GM23338 (cell line): ENCODE measurements at regions not wholly inside any gene's neighbourhood (a gene's known extent, or its start where the extent isn't known, plus 50 kb on each side); places are given as distances from the start of the nearest gene placed in this dataset.

Experiments
- ATAC-seq: fragments of 200-7000 bp; cut with Tn5 transposase; 3 replicates; pipeline ENCODE4 v1.9.1; 2020
- DNase-seq: peaks from one replicate; pipeline ENCODE4 v3.0.0-alpha.2; 2015; ENCODE audit warnings: low spot score
- H2AFZ ChIP-seq: fragments of 200-600 bp; sonication (generic); 2 replicates; pipeline ENCODE4 v1.8.0; 2016; ENCODE audit warnings: antibody characterized with exemption, mild to moderate bottlenecking, moderate library complexity
- H3F3A ChIP-seq: fragments of 200-600 bp; sonication (generic); replicated peaks from 2 replicates; pipeline ENCODE4 v1.8.0; 2017; ENCODE audit warnings: antibody characterized with exemption, mixed run types, low read depth
- H3K27ac ChIP-seq: fragments of 200-600 bp; sonication (generic); 2 replicates; pipeline ENCODE4 v1.6.1; 2016; ENCODE audit warnings: low read depth
- H3K27me3 ChIP-seq: fragments of 200-600 bp; sonication (generic); 2 replicates; pipeline ENCODE4 v1.8.0; 2016; ENCODE audit warnings: mild to moderate bottlenecking, mixed run types, moderate library complexity; ENCODE audit not compliant: insufficient read depth
- H3K36me3 ChIP-seq: fragments of 200-600 bp; sonication (generic); 2 replicates; pipeline ENCODE4 v1.8.0; 2016; ENCODE audit warnings: mild to moderate bottlenecking; ENCODE audit not compliant: insufficient read depth
- H3K4me1 ChIP-seq: fragments of 200-600 bp; sonication (generic); 2 replicates; pipeline ENCODE4 v1.8.0; 2016; ENCODE audit warnings: mild to moderate bottlenecking, moderate library complexity; ENCODE audit not compliant: insufficient read depth
- H3K4me2 ChIP-seq: fragments of 200-600 bp; sonication (generic); 2 replicates; pipeline ENCODE4 v1.7.1; 2017; ENCODE audit warnings: mixed run types
- H3K4me3 ChIP-seq: fragments of 200-600 bp; sonication (generic); 2 replicates; pipeline ENCODE4 v1.6.1; 2016; ENCODE audit warnings: mixed run types
- H3K79me2 ChIP-seq: fragments of 200-600 bp; sonication (generic); replicated peaks from 2 replicates; pipeline ENCODE4 v1.8.0; 2017; ENCODE audit warnings: mild to moderate bottlenecking; ENCODE audit not compliant: insufficient read depth
- H3K9me2 ChIP-seq: fragments of 200-600 bp; sonication (generic); 2 replicates; pipeline ENCODE4 v1.8.0; 2017; ENCODE audit not compliant: insufficient read depth
- H4K20me1 ChIP-seq: fragments of 200-600 bp; sonication (generic); replicated peaks from 2 replicates; pipeline ENCODE4 v1.8.0; 2017; ENCODE audit warnings: mild to moderate bottlenecking; ENCODE audit not compliant: insufficient read depth
- H3K27ac Mint-ChIP-seq: 2 replicates; pipeline ENCODE4 v1.8.0; 2020; ENCODE audit warnings: inconsistent platforms, mild to moderate bottlenecking, moderate library complexity, mixed read lengths
- H3K27me3 Mint-ChIP-seq: 3 replicates; pipeline ENCODE4 v1.8.0; 2022; ENCODE audit warnings: low read depth, mild to moderate bottlenecking, moderate library complexity, mixed read lengths, inconsistent platforms; ENCODE audit not compliant: insufficient read depth, poor library complexity
- H3K36me3 Mint-ChIP-seq: 3 replicates; pipeline ENCODE4 v1.8.0; 2021; ENCODE audit warnings: low read depth, mild to moderate bottlenecking, inconsistent platforms, moderate library complexity, mixed read lengths
- H3K4me1 Mint-ChIP-seq: 3 replicates; pipeline ENCODE4 v1.8.0; 2020; ENCODE audit warnings: mild to moderate bottlenecking, inconsistent platforms, mixed read lengths
- H3K4me3 Mint-ChIP-seq: 3 replicates; pipeline ENCODE4 v1.8.0; 2021; ENCODE audit warnings: moderate library complexity, mild to moderate bottlenecking, inconsistent platforms, mixed read lengths
- H3K9me3 Mint-ChIP-seq: 3 replicates; pipeline ENCODE4 v1.8.0; 2020; ENCODE audit warnings: moderate library complexity, mild to moderate bottlenecking, inconsistent platforms, mixed read lengths
- CREB1 ChIP-seq: fragments of 250-450 bp; sonication (Bioruptor Pico); IDR thresholded peaks from 2 replicates; pipeline ENCODE4 v1.5.0; 2020; ENCODE audit warnings: low read depth, mild to moderate bottlenecking, moderate library complexity
- EZH2 ChIP-seq: fragments of 200-600 bp; sonication (generic); IDR thresholded peaks from one replicate; pipeline ENCODE4 v1.8.0; 2017; ENCODE audit warnings: antibody characterized with exemption, mild to moderate bottlenecking, low read depth; ENCODE audit not compliant: unreplicated experiment
- EZH2phosphoT487 ChIP-seq: fragments of 200-600 bp; sonication (generic); IDR thresholded peaks from one replicate; pipeline ENCODE4 v1.8.1; 2018; ENCODE audit warnings: antibody characterized with exemption; ENCODE audit not compliant: unreplicated experiment
- JUNB ChIP-seq: IDR thresholded peaks from one replicate; pipeline ENCODE4 v1.6.1; 2016; ENCODE audit warnings: antibody characterized with exemption; ENCODE audit not compliant: unreplicated experiment
- NANOG ChIP-seq: IDR thresholded peaks from 2 replicates; pipeline ENCODE4 v1.6.1; 2016; ENCODE audit warnings: antibody characterized with exemption, borderline replicate concordance
- POLR2AphosphoS5 ChIP-seq: IDR thresholded peaks from 2 replicates; pipeline ENCODE4 v1.6.1; 2016; ENCODE audit warnings: antibody characterized with exemption, low read depth
- STAT1 ChIP-seq: IDR thresholded peaks from one replicate; pipeline ENCODE4 v1.6.1; 2016; ENCODE audit warnings: antibody characterized with exemption; ENCODE audit not compliant: unreplicated experiment
- ZNF114 ChIP-seq: fragments of 250-450 bp; sonication (Bioruptor Pico); IDR thresholded peaks from 2 replicates; pipeline ENCODE4 v1.5.0; 2020; ENCODE audit warnings: mild to moderate bottlenecking, moderate library complexity
- ZNF331 ChIP-seq: fragments of 250-450 bp; sonication (Bioruptor Pico); IDR thresholded peaks from 2 replicates; pipeline ENCODE4 v1.5.0; 2020; ENCODE audit warnings: low read depth, mild to moderate bottlenecking, moderate library complexity
- TF ChIP-seq, protein P1 (sequence below): IDR thresholded peaks from 2 replicates; pipeline ENCODE4 v1.6.1; 2016; ENCODE audit warnings: antibody characterized with exemption
- TF ChIP-seq, protein P2 (sequence below), 2 experiments: fragments of 200-600 bp in 1 of 2; sonication (generic) in 1 of 2; conservative IDR thresholded peaks; 2 replicates each; pipeline versions ENCODE4 v1.5.1 to v1.6.1; 2016 to 2017; ENCODE audit warnings: antibody characterized with exemption in 2 of 2, low read depth in 2 of 2, mild to moderate bottlenecking in 2 of 2, moderate library complexity in 1 of 2
- TF ChIP-seq, protein P3 (sequence below): IDR thresholded peaks from one replicate; pipeline ENCODE4 v1.6.1; 2018; ENCODE audit warnings: antibody characterized with exemption; ENCODE audit not compliant: unreplicated experiment

GRCh38 chr9:113674436-113674835 lies 201.7 kb upstream of the ZNF618 start:
- Histone ChIP-seq H3K4me3 (no peak overlapping the region), H3K9me2 (no peaks in the 10 kb centered on the region), H3K4me1 (no peaks in the 10 kb centered on the region), H3K36me3 (no peaks in the 10 kb centered on the region), H3K27me3 (no peaks in the 10 kb centered on the region), H3K4me2 (no peak overlapping the region), H4K20me1 (no peaks in the 10 kb centered on the region), H3F3A (no peaks in the 10 kb centered on the region), H3K79me2 (no peaks in the 10 kb centered on the region), H2AFZ (no peak overlapping the region), H3K27ac (no peak overlapping the region)
- H3K27me3 Mint-ChIP-seq = peaks cover 4% of the 10 kb centered on the region
- H3K27ac Mint-ChIP-seq = no peak overlapping the region
- DNase-seq = no peak
- TF ChIP-seq, protein P1, sequence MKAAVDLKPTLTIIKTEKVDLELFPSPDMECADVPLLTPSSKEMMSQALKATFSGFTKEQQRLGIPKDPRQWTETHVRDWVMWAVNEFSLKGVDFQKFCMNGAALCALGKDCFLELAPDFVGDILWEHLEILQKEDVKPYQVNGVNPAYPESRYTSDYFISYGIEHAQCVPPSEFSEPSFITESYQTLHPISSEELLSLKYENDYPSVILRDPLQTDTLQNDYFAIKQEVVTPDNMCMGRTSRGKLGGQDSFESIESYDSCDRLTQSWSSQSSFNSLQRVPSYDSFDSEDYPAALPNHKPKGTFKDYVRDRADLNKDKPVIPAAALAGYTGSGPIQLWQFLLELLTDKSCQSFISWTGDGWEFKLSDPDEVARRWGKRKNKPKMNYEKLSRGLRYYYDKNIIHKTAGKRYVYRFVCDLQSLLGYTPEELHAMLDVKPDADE = no peak
- TF ChIP-seq POLR2AphosphoS5 (no peak), STAT1 (no peak), NANOG (no peak), ZNF114 (no peak)
- H3K36me3 Mint-ChIP-seq = no peaks in the 10 kb centered on the region
- no peak for ATAC-seq
- H3K4me1 Mint-ChIP-seq = no peaks in the 10 kb centered on the region; the same call in 2 of the 3 replicates
- H3K9me3 Mint-ChIP-seq = no peaks in the 10 kb centered on the region
- no peak overlapping the region for H3K4me3 Mint-ChIP-seq

- no peak for DNase-seq
Measured at GRCh38 chr9:113675475-113675941, 200.6 kb upstream of the ZNF618 start.

DNA sequence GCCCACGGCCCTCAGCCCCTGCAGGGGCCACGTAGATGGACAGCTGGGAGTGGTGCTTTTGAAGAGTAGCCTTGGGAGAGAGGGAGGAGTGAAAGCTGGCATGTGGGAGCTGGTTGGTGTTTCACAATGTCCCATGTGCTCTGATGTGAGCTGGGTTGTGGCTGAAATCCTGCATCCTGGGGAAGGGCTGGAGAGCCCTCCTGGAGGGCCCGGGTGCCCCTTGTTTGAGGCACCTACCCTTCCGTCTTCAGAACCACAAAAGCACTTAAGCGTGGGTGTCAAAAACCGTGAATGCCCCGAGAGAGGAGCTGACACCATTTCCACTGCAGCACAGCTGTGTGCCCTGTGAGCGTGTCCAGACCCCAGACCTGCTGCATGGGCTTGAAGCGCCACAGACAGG lies 199.1 kb upstream of the ZNF618 start:
- DNase-seq = no peak

More at GRCh38 chr9:113675475-113675941, 200.6 kb upstream of the ZNF618 start:
- H2AFZ ChIP-seq = no peak overlapping the region
- Mint-ChIP-seq H3K36me3 (no peaks in the 10 kb centered on the region), H3K4me3 (no peak overlapping the region), H3K4me1 (no peaks in the 10 kb centered on the region; the same call in 2 of the 3 replicates), H3K9me3 (no peaks in the 10 kb centered on the region), H3K27ac (no peak overlapping the region), H3K27me3 (peaks cover 4% of the 10 kb centered on the region)
- no peak for ATAC-seq
- no peak overlapping the region for H3K4me2 ChIP-seq
- no peaks in the 10 kb centered on the region for H3K36me3 ChIP-seq
- H3K4me3 ChIP-seq = no peak overlapping the region
- no peaks in the 10 kb centered on the region for H3K79me2 ChIP-seq
- TF ChIP-seq CREB1 (CRISPR knock-in tag) (no peak), POLR2AphosphoS5 (no peak)
- no peaks in the 10 kb centered on the region for H3F3A ChIP-seq
- no peak overlapping the region for H3K27ac ChIP-seq
- no peaks in the 10 kb centered on the region for H3K9me2 ChIP-seq
- H3K4me1 ChIP-seq = no peaks in the 10 kb centered on the region
- no peaks in the 10 kb centered on the region for H3K27me3 ChIP-seq
- no peaks in the 10 kb centered on the region for H4K20me1 ChIP-seq

More for the DNA sequence above, 199.1 kb upstream of the ZNF618 start:
- Mint-ChIP-seq H3K9me3 (no peaks in the 10 kb centered on the region), H3K4me1 (peaks cover 2% of the 10 kb centered on the region; the same call in 1 of the 3 replicates), H3K27ac (peak overlapping the region; percentile 41; the same call in 1 of the 2 replicates), H3K4me3 (no peak overlapping the region), H3K27me3 (peaks cover 4% of the 10 kb centered on the region), H3K36me3 (no peaks in the 10 kb centered on the region)
- H3K27ac ChIP-seq = no peak overlapping the region
- TF ChIP-seq, protein P1 = no peak
- no peak for TF ChIP-seq ZNF331 (CRISPR knock-in tag)
- TF ChIP-seq, protein P2, sequence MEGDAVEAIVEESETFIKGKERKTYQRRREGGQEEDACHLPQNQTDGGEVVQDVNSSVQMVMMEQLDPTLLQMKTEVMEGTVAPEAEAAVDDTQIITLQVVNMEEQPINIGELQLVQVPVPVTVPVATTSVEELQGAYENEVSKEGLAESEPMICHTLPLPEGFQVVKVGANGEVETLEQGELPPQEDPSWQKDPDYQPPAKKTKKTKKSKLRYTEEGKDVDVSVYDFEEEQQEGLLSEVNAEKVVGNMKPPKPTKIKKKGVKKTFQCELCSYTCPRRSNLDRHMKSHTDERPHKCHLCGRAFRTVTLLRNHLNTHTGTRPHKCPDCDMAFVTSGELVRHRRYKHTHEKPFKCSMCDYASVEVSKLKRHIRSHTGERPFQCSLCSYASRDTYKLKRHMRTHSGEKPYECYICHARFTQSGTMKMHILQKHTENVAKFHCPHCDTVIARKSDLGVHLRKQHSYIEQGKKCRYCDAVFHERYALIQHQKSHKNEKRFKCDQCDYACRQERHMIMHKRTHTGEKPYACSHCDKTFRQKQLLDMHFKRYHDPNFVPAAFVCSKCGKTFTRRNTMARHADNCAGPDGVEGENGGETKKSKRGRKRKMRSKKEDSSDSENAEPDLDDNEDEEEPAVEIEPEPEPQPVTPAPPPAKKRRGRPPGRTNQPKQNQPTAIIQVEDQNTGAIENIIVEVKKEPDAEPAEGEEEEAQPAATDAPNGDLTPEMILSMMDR (conservative IDR thresholded peaks at IDR 0.05; ENCODE audit: low read depth in 2 of 2) = no peak
- no peak for TF ChIP-seq EZH2phosphoT487
- no peak for TF ChIP-seq EZH2
- no peak for TF ChIP-seq CREB1 (CRISPR knock-in tag)
- no peak for TF ChIP-seq POLR2AphosphoS5
- TF ChIP-seq JUNB = no peak
- TF ChIP-seq NANOG = no peak
- TF ChIP-seq, protein P3, sequence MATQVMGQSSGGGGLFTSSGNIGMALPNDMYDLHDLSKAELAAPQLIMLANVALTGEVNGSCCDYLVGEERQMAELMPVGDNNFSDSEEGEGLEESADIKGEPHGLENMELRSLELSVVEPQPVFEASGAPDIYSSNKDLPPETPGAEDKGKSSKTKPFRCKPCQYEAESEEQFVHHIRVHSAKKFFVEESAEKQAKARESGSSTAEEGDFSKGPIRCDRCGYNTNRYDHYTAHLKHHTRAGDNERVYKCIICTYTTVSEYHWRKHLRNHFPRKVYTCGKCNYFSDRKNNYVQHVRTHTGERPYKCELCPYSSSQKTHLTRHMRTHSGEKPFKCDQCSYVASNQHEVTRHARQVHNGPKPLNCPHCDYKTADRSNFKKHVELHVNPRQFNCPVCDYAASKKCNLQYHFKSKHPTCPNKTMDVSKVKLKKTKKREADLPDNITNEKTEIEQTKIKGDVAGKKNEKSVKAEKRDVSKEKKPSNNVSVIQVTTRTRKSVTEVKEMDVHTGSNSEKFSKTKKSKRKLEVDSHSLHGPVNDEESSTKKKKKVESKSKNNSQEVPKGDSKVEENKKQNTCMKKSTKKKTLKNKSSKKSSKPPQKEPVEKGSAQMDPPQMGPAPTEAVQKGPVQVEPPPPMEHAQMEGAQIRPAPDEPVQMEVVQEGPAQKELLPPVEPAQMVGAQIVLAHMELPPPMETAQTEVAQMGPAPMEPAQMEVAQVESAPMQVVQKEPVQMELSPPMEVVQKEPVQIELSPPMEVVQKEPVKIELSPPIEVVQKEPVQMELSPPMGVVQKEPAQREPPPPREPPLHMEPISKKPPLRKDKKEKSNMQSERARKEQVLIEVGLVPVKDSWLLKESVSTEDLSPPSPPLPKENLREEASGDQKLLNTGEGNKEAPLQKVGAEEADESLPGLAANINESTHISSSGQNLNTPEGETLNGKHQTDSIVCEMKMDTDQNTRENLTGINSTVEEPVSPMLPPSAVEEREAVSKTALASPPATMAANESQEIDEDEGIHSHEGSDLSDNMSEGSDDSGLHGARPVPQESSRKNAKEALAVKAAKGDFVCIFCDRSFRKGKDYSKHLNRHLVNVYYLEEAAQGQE = no peak
- TF ChIP-seq STAT1 = no peak
- H3K79me2 ChIP-seq = no peaks in the 10 kb centered on the region
- no peaks in the 10 kb centered on the region for H3K4me1 ChIP-seq
- 0 out of 2 replicates have a peak, but pooled peaks cover 3% of the 10 kb centered on the region for H3K9me2 ChIP-seq
- no peak overlapping the region for H3K4me3 ChIP-seq
- no peaks in the 10 kb centered on the region for H3F3A ChIP-seq
- H3K36me3 ChIP-seq = no peaks in the 10 kb centered on the region
- no peaks in the 10 kb centered on the region for H3K27me3 ChIP-seq
- no peak for ATAC-seq
- no peak overlapping the region for H2AFZ ChIP-seq
- H4K20me1 ChIP-seq = no peaks in the 10 kb centered on the region
- H3K4me2 ChIP-seq = no peak overlapping the region
